GM12878 (cell line): ENCODE measurements at regions not wholly inside any gene's neighbourhood (a gene's known extent, or its start where the extent isn't known, plus 50 kb on each side); places are given as distances from the start of the nearest gene placed in this dataset.

ENCODE experiments used
- ATAC-seq: fragments of 200-7000 bp; cut with Tn5 transposase; 3 replicates; pipeline ENCODE4 v1.9.1; 2020; ENCODE audit warnings: mild to moderate bottlenecking, moderate library complexity
- BruUV-seq: library from RNA; stranded (reverse); fragments of 400-500 nt; replicated peaks from 2 replicates; lab custom pipeline; 2021; lab: Mats Ljungman, UMichigan
- CTCF ChIA-PET: fragments of 300-600 bp; sonication (Branson Sonifier 250); formaldehyde crosslinking; extraction: SDS; loops from one replicate; lab custom pipeline; 2021; ENCODE audit warnings: inconsistent platforms; lab: Yijun Ruan, JAX
- POLR2A ChIA-PET: fragments of 350-600 bp; formaldehyde crosslinking; extraction: SDS; loops from one replicate; lab custom pipeline; 2021; ENCODE audit warnings: inconsistent platforms; lab: Charles Lee
- RAD21 ChIA-PET: fragments of 300-600 bp; sonication (Branson Sonifier 250); formaldehyde crosslinking; loops from one replicate; lab custom pipeline; 2023; ENCODE audit warnings: antibody characterized with exemption; ENCODE audit not compliant: unreplicated experiment; lab: Charles Lee
- SMC1A ChIA-PET: fragments of 300-600 bp; sonication (Branson Sonifier 250); formaldehyde crosslinking; loops from one replicate; lab custom pipeline; 2023; ENCODE audit not compliant: unreplicated experiment, uncharacterized antibody; lab: Charles Lee
- DNase-seq: peaks from one replicate; pipeline ENCODE4 v3.0.0-alpha.2; 2011; ENCODE audit warnings: low read depth, low spot score
- FAIRE-seq: peaks from 3 replicates; lab custom pipeline; 2011; peaks lifted over from hg19 to GRCh38; lab: Jason Lieb, UNC
- H2AFZ ChIP-seq: 2 replicates; pipeline ENCODE4 v1.6.0; 2011; ENCODE audit warnings: low read depth, low read length, control low read depth; ENCODE audit not compliant: control insufficient read depth
- H3K27ac ChIP-seq: 2 replicates; pipeline ENCODE4 v1.5.1; 2011; ENCODE audit warnings: control low read depth; ENCODE audit not compliant: control insufficient read depth, insufficient read depth
- H3K27me3 ChIP-seq, 2 experiments: replicated peaks in 1 of 2; 2 replicates each; pipeline versions ENCODE4 v1.6.0 to v1.6.1; 2011; ENCODE audit warnings: low read length in 1 of 2; ENCODE audit not compliant: control insufficient read depth in 2 of 2, insufficient read depth in 2 of 2
- H3K36me3 ChIP-seq, 2 experiments: 2 replicates each; pipeline ENCODE4 v1.5.1; 2011; ENCODE audit warnings: low read length in 1 of 2; ENCODE audit not compliant: control insufficient read depth in 2 of 2, insufficient read depth in 2 of 2
- H3K4me1 ChIP-seq: 2 replicates; pipeline ENCODE4 v1.6.1; 2011; ENCODE audit warnings: mild to moderate bottlenecking, low read length, moderate library complexity, mixed read lengths; ENCODE audit not compliant: control insufficient read depth, insufficient read depth
- H3K4me2 ChIP-seq: 2 replicates; pipeline ENCODE4 v1.6.0; 2011; ENCODE audit warnings: control low read depth; ENCODE audit not compliant: control insufficient read depth, insufficient read depth
- H3K4me3 ChIP-seq: fragments of 200-600 bp; sonication (generic); 2 replicates; pipeline ENCODE4 v1.5.1; 2016
- H3K79me2 ChIP-seq: 2 replicates; pipeline ENCODE4 v1.6.0; 2011; ENCODE audit warnings: low read length; ENCODE audit not compliant: control insufficient read depth, insufficient read depth
- H3K9ac ChIP-seq: 2 replicates; pipeline ENCODE4 v1.8.0; 2011; ENCODE audit warnings: low read length, control low read depth, mixed read lengths; ENCODE audit not compliant: control insufficient read depth, insufficient read depth
- H3K9me3 ChIP-seq: replicated peaks from 3 replicates; pipeline ENCODE4 v1.5.1; 2011; ENCODE audit warnings: mild to moderate bottlenecking, low read length; ENCODE audit not compliant: control insufficient read depth, insufficient read depth
- H4K20me1 ChIP-seq: 2 replicates; pipeline ENCODE4 v1.6.0; 2011; ENCODE audit not compliant: control insufficient read depth, insufficient read depth
- ATF2 ChIP-seq: IDR thresholded peaks from 2 replicates; pipeline ENCODE4 v1.6.1; 2012; ENCODE audit warnings: low read length, inconsistent platforms
- BCLAF1 ChIP-seq: fragments of 450-650 bp; IDR thresholded peaks from 2 replicates; pipeline ENCODE4 v1.6.1; 2017; ENCODE audit warnings: antibody characterized with exemption, mild to moderate bottlenecking, moderate library complexity
- CHD4 ChIP-seq: fragments of 200-600 bp; sonication (generic); IDR thresholded peaks from 2 replicates; pipeline ENCODE4 v1.6.1; 2016; ENCODE audit warnings: mild to moderate bottlenecking
- EGR1 ChIP-seq, 2 experiments: IDR thresholded peaks; 1 replicate in 1 of 2; 2 replicates in 1 of 2; pipeline ENCODE4 v1.6.1; 2011 to 2012; ENCODE audit warnings: low read depth in 2 of 2, low read length in 2 of 2, borderline replicate concordance in 1 of 2, mild to moderate bottlenecking in 1 of 2, moderate library complexity in 1 of 2
- HDAC2 ChIP-seq: fragments of 200-600 bp; sonication (generic); IDR thresholded peaks from 2 replicates; pipeline ENCODE4 v1.6.1; 2017
- MEF2B ChIP-seq: fragments of 450-650 bp; IDR thresholded peaks from 2 replicates; pipeline ENCODE4 v1.6.1; 2018; ENCODE audit warnings: mild to moderate bottlenecking, moderate library complexity; ENCODE audit not compliant: partially characterized antibody, poor library complexity, severe bottlenecking
- NKRF ChIP-seq: fragments of 450-650 bp; conservative IDR thresholded peaks from 2 replicates; pipeline ENCODE4 v1.6.1; 2017; ENCODE audit warnings: mild to moderate bottlenecking, moderate library complexity
- PAX8 ChIP-seq: fragments of 450-650 bp; IDR thresholded peaks from 2 replicates; pipeline ENCODE4 v1.6.1; 2017; ENCODE audit warnings: mild to moderate bottlenecking, moderate library complexity
- RAD51 ChIP-seq: fragments of 450-650 bp; IDR thresholded peaks from 2 replicates; pipeline ENCODE4 v1.6.1; 2016; ENCODE audit warnings: moderate library complexity, mild to moderate bottlenecking, inconsistent platforms
- REST ChIP-seq: IDR thresholded peaks from 2 replicates; pipeline ENCODE4 v1.6.1; 2012; ENCODE audit warnings: mild to moderate bottlenecking, low read depth, low read length
- SP1 ChIP-seq: IDR thresholded peaks from one replicate; pipeline ENCODE4 v1.6.1; 2011; ENCODE audit warnings: low read depth, low read length
- ZBED1 ChIP-seq: IDR thresholded peaks from 2 replicates; pipeline ENCODE4 v1.6.1; 2016; ENCODE audit warnings: borderline replicate concordance
- WGBS: methylation state at CpG from one replicate; pipeline ENCODE4 v1.1.6; 2016; ENCODE audit warnings: low lambda C conversion rate; ENCODE audit not compliant: insufficient replicate concordance, insufficient coverage; ENCODE audit errors: missing lambda C conversion rate; 5-methylcytosine and 5-hydroxymethylcytosine counted together
- in situ Hi-C: fragments of 300-500 bp; cut with MboI; formaldehyde crosslinking; loops from 9 replicates; pipeline ENCODE4 v1.14.3; 2018; ENCODE audit warnings: mixed read lengths
- intact Hi-C: fragments of 100-400 bp; cut with micrococcal nuclease; formaldehyde crosslinking; loops from one replicate; pipeline ENCODE4 v1.14.2; 2022; ENCODE audit not compliant: unreplicated experiment

GRCh38 chr9:82376677-82377232, 388.2 kb downstream of the SPATA31D1 start:
- FAIRE-seq, result no peak

More at GRCh38 chr9:82376677-82377232, 388.2 kb downstream of the SPATA31D1 start:
- no peak overlapping the region for H3K9ac ChIP-seq
- no peak overlapping the region for H3K4me3 ChIP-seq
- H3K4me2 ChIP-seq, result no peak overlapping the region
- no peaks in the 10 kb centered on the region for H3K27me3 ChIP-seq
- TF ChIP-seq EGR1 (IDR thresholded peaks at IDR 0.05; ENCODE audit: borderline replicate concordance in 1 of 2, low read depth in 2 of 2, low read length in 2 of 2), result no peak
- no peak for TF ChIP-seq ZBED1
- no peak for TF ChIP-seq RAD51
- no peak for TF ChIP-seq SP1
- no peak for TF ChIP-seq REST
- TF ChIP-seq MEF2B, result no peak
- no peak for TF ChIP-seq PAX8
- TF ChIP-seq CHD4, result no peak
- no peak for TF ChIP-seq NKRF
- no peak for TF ChIP-seq ATF2
- no peak for TF ChIP-seq BCLAF1
- TF ChIP-seq HDAC2, result no peak
- SMC1A ChIA-PET, result no interaction called here
- intact Hi-C loops, result no loop called here
- in situ Hi-C loops, result no loop called here
- H3K4me1 ChIP-seq, result no peaks in the 10 kb centered on the region
- no peaks in the 10 kb centered on the region for H4K20me1 ChIP-seq
- no TSS peak for BruUV-seq
- POLR2A ChIA-PET, result no interaction called here
- WGBS, result 38% methylated on average over 4 of the region's 4 CpGs
- H2AFZ ChIP-seq, result no peak overlapping the region
- no peaks in the 10 kb centered on the region for H3K36me3 ChIP-seq
- RAD21 ChIA-PET, result no interaction called here
- no peaks in the 10 kb centered on the region for H3K9me3 ChIP-seq
- no peak for ATAC-seq
- no peak for DNase-seq
- CTCF ChIA-PET, result interaction anchor here (0.7 kb wide), 1 partner anchor 33 kb away, joined by 3 read pairs; no protein-coding TSS in a partner anchor
- no peak overlapping the region for H3K27ac ChIP-seq
- no peaks in the 10 kb centered on the region for H3K79me2 ChIP-seq
